ENCODE measurements at regions not wholly inside any gene's neighbourhood (a gene's known extent, or its start where the extent isn't known, plus 50 kb on each side); places are given as distances from the start of the nearest gene placed in this dataset.
"Not testable (repeated sequence)": the region's sequence is repeated elsewhere in the genome, so short reads cannot be mapped to it uniquely, and the experiment has no call there.

DNA sequence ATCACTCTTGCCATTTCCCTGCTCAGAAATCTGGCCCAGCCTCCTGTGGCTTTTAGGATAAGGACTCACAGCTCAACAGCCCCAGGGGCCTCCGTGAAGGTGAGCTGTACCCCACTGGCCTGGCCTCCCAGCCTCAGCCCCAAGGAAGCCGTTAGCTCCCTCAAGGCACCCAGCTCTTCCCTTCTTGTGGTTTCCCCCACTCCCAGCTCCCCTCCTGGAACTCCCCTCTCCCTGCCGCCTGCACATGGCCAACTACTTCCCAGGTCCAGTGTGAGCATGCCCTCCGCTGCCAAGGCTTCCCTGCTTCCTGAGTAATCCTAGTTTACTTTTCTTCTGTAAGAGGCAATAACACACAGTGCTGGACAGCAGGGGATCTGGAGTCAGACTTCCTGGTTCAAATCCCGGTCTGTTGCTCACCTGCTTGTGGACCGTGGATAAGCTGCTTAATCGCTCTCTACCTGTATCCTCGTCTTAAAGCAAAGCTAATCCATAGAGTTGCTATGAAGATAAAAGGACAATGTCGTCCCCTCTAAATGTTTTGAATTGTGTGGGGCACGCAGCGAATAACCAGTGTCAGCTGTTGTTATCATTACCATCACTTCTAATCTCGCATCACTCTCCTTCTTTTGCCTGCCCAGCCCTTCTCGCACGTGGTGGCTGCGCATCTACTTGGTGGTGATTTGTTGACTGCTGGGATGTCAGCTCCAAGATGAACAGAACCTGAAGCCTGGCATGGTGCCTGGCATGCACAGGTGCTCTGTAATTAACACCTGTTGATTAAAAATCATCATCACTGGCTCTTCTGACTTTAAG is 86.6 kb downstream of the C5orf15 start:
- DNase-seq, result no peak

DNA sequence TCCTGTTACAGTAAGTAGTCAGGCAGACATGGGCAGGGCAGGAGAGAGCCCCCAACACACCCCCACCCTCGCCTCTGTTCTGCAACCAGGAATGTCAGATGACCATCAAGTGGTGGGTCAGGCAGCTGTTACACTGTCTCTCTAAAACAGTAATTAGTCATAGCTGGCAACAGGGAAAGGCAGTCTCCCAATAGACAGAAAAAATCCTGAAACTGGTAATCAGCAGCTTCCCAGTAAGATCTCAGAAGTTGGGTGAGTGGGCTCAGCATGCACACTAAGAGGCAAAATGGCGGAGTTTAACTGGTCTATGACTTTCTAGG is 90.2 kb downstream of the C5orf15 start:
- DNase-seq, result no peak

DNA sequence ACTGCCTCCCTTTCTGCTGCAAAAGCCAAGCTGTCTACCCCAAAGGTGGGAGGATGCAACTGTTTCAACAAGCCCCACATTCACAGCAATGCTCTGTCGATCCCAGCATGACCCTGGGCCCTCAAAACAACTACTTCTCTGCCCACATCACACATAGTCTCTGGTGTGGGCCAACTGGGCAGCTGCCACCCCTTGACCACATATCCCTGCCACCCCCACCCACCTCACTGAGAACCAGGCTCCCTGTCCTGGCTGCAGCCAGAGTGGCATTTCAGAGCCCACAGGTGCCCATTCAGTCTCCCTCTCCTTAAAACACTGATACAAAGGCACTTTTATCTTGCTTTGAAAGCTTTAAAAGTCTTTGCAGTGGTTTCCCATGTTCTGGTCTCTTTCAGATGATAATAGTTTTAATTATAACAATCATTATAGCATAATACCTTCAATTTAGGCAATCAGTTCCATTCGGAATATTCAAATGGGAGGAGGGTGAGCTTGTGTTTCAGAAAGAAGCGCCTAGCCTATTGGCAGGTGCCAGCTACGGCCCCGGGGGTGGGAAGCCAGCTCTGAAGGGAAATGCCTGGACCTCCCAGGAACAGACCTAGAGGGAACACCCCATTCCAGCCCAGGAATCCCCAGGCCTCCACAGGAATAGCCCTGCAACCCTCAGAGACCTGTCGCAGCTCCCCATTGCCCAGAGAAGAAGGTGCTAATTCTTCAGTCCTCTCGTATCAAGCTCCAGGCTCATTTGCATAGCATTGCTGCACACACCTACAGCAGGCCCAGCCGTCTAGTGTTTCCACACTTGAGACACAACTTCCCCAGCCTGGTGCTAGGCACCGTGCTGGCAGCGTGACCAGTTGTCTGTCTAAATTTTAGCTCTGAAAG is 90.8 kb downstream of the C5orf15 start:
- DNase-seq, result no peak

DNA sequence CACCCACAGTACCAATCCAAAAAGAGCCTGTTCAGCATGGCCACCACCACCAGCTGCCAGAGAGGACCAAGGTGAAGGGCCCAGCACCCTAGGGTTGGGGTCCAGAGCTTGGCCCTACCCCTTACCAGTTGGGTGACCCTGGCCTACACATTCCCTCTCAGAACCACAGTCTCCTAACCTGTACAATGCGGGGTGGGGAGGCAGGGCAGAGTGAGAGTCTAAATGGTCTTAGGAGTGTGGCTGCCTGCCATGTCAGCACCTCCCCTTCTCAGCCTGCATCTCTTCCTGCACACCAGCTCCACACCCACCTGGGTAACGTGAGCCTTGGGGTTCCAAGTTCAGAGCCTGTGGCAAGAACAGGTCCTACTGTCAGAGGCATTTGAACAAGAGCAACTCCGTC is 92.2 kb downstream of the C5orf15 start:
- DNase-seq, result no peak

DNA sequence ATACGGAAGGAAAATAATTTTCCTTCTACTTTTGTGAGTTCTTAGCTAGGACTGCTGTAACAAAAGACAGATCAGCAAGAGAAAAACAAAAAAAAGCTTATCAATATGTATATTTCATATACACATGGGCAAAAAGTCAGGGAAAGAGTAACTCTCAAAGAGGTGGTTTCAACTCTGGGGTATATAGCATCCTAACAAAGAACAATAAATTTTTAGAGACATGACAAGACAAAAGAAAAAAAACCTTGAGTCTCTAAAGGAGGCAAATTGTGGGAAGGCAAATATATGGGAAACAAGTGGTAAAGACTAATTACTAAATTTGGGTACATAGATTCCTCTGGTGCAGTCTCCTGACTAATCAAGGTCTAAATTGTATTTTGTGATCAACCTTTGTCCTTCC is 93.2 kb downstream of the C5orf15 start:
- no peak for DNase-seq

DNA sequence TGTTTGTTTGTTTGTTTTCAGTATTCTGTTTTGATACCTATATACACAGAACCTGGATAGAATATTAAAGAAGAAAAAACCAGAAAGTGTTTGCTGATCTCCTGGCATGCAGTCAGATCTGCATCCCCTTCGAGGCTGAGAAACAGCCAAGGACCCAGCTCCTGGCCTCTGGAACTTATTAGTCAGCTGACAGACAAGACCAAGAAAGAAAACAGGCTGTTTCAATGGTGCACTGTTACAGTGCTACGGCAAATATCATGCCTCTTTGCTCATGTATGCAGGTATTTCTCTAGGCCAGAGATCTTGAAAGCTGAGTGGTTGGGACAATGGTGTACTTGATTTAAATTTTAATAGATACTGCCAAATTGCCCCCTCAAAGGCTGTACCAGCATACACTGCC is 95.0 kb downstream of the C5orf15 start:
- DNase-seq, result no peak

DNA sequence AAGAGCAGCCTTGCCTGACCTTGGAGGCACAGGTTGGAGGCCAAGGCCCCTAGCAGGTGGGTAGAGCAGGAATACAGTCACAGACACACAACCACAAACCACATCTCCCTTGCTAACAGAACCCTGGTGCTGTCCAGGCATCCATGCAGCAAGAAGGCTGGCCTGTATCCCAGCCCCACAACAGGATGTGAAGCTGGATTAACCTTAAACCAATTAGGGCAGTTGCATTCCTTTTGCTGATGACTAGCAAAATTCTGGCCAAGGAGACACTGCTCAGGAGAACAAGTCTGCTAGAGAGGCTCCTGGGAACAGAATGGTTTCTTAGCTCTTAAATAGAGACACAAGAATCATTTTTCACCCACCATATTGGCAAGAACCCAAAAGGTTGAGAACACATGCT is 97.8 kb downstream of the C5orf15 start:
- DNase-seq, result no peak

DNA sequence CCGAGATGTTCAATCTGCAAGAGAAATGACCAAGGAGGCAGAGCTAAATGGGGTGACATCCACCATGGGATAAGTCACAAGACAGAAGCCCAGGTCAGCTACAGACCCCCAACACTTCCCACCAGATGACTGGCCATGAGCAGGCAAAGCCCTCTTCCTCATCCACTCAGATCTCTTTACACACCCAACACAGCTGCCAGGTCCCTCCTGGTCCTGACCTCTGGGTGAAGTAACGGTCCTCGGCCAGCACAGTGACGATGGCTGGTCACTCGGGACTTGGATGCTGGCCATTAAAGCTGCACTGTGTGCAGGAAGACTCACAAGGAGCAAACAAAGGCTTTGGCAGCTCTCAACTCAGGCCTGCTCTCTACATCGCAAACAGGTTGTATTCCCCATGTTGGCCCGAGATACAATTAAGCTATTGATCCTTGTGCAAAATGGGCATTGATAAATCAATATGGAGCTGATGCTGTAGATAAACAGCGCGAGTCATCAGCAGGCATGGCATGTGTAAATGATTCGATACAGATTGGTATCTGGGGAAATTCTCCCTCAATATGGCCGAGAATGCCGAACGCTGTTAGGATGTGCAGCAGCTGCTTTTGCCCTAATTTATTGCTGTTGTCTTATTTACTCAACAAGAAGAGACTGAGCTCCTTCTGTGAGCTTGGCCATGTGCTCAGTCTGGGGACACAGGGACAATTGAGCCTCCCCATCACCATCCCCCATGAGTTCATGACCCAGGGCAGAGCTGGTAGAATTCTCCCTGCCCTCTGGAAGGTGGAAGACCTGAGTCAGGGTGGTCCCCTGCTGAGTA is 98.7 kb downstream of the C5orf15 start:
- DNase-seq, result no peak

DNA sequence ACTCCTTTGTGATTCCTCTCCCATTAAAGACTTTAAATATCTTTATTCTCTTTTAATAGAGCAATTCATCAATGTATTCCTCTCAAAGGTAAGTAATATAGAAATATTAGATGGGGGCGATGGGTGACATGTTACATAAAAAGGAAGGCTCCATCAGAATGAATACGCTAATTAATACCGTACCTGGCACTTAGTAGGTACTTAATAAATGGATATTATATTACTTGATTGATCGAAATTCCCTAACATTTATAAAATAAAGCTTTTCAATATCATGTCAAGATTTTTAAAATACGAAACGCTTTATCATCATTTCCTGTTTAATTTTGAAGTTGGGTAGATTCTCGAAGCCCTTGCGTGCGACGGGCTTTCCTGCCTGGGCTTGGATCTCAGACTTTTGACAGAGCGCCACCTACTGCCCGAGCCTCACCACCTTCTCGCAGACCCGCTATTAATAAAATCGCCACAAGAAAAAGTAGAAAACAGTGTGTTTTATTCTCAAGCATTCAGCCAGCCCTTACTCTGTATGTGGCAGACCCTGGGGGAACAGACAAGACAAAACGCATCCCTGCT is 99.4 kb downstream of the C5orf15 start:
- DNase-seq, result peak; percentile 83

DNA sequence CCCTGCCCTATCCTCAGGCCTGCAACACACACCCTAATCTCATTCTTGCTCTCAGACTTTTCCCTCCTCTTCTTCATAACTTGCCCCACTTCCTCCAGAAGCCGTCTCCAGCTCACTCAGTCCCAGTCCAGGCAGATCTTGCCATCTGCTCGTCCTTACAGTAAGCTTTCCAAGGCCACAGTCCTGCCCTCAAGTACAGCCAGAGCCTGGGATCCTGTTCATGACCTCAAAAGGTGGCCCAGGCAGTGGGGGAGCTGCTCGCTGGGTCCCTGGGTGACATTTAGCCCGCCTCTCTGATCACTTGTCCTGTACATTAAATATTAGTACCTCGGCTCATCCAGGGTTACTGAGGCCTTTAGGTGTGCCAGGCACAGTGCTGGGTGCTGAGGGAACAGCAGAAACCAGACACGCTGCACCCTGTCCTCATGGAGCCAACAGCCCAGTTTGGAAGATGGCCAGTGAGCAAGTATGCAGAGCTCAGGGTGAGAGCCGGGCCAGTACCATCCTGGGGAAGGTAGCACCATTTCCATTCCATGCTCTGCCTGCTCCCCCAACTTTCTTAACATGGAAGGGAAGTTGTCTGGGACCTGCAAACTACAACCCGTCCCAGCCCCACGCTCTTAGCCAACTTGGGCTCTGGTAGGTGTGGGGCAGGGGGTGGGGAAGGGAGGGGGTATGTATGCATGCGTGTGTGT is 100.4 kb downstream of the C5orf15 start:
- no peak for DNase-seq

DNA sequence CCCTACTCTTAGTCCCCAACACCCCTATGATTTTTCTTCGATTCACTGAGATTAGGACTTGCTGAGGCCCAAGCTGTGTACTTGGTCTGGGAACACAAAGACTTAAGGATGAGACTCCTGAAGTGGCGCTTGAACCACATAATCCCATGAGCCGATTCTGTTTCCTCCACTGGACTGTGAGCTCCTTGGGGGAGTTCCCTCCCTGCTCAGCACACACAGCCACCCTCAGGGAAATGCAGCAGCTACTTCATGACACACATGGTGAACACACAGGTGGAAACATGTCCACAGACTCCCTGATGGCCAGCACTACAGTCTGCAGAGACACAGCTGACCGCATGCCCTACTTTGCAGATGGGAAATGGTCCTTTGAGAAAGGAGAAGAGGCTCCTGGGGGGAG is 101.1 kb downstream of the C5orf15 start:
- DNase-seq, result no peak

DNA sequence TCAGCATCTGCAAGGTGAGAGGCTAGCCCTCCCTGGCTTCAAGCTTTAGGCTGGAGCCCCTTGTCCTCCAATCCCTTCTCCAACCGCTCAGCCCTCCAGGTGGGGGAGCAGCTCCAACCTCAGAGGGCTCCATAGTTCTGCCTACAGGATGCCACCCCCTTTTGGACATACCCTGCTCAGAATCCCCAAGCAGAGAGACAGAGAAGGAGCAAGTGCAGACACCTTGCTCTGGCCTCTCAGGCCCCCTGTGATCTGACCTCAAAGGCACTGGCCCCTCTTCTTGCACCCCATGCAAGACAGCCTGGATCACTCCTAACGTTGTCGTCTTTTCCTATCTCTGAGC is 101.6 kb downstream of the C5orf15 start:
- no peak for DNase-seq

DNA sequence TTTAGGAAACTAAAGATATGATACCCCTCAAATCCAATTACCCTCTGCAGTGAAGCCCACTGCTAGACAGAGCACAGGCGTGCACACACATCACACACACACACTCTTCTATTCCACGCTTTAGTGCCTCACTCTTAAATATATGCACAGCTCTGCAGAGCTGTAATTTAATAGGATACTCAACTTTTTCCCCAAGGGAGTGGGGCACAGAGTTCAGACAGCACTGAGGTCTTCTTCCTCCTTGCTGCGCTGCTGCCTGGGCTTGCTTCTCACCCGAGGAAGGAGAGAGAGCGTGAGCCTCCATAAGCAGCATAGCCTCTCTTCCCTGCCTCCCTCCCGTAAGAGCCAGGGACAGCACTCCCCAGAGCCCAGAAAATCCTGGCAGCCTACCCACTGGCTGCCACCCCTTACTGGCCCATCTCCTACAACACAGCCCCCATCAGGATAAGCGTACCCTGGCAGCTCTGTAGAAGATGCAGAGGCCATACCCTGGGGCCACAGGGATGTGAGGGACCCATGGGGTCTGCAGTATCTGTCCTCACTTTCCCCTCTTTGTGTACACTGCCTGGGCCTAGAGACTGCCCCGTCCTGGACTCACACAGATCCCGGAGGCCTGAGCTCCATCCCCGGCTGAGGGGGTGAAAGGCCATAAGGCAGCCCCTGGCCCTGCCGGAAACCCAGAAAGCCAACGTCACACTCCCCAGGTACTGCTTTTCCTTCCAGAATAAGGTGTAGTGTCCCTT is 102.1 kb downstream of the C5orf15 start:
- no peak for DNase-seq

DNA sequence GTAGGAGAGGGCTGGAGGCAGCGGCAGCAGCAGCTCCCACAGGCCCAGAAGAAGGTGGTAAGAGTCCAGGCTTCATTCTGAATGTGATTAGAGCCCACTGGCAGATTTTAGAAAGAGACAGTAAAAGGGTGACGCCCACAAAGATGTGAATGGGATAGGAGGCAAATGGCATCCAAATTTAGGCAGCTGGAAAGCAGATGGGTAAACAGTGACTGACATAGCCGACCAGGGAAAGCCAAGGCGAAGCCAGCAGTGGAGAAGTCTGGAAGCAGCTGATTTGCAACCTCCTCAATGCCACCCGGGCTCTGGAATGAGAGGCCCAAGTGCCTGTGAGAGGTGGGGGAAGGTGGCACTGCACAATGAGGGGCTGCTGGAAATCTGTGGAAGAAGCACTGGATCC is 103.3 kb downstream of the C5orf15 start:
- DNase-seq, result no peak

DNA sequence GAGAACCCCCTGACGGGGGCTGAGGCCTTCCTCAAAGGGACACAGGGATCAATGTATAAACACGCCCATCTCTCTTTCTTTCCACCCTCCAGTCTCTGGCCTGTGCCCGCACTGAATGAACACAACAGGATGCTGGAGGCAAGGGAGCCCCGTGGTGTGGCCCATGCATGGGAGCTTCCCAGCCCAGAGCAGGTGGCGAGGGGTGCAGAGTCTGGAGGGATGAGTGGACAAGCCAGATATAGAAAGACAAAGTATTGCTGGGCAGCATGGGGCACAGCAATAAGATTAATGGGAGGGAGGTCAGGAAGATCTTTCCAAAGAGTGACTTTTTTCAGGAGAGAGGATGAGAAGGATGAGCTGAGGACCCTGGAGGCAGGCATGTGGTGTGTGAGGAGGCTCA is 103.7 kb downstream of the C5orf15 start:
- DNase-seq, result no peak

DNA sequence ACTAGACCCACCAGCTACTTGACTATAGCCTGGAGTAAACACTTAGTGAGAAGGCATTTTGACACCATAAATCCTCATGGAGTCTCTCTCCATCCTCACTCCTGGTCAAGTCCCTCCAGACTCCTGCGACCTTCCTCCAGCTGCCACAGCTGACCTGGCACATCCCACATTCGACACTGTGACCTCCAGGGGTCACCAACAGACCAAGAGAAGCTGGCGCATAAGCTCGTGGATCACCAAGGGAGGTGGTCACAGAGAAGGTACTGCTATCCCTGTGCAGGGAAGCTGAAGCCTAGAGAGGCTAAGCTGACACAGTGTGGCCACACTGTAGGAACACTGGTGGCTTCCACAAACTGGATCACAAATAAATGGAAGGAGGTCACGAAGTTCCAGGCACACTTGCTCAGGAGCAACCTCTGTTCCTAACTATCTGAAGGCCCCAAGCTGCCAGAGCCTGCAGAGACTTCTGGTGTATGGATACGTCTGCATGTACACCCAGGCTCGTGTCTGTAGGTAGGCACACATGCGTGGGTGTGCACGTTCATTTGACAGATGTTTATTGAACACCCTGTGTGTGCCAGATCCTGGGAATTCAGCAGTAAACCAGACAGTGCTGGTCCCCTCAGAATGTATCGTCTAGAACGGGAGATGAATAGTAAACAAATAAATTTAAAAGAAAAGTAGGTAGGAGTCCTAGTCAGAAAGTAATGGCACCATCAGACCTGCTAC is 104.4 kb downstream of the C5orf15 start:
- DNase-seq, result no peak

DNA sequence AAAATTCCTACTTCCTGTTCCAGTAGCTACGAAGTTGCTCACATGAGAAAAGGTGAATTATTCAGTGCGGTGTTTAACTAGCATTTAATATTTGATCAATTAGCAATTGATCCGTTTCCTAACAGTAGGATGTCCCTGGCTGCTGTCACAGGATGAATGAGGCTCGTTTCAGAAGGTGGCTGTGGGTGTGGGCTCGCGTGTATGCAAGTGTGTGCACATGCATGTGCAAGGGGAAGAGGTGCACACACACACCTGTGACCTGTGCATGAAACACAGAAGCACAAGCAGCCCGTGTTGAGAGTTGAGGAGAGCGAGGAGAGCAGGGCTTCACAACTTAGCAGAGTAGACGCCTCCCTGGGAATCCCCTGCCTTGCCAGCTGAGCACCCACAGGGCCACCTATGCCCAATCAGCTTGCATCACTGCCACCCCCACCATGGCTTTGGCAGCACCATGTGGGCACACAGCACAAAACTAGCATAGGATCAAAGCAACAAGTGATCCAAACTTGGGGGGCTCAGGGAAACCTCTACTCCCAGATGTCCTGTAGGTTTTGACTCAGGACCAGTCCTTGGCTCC is 107.2 kb downstream of the C5orf15 start:
- DNase-seq, result no peak

DNA sequence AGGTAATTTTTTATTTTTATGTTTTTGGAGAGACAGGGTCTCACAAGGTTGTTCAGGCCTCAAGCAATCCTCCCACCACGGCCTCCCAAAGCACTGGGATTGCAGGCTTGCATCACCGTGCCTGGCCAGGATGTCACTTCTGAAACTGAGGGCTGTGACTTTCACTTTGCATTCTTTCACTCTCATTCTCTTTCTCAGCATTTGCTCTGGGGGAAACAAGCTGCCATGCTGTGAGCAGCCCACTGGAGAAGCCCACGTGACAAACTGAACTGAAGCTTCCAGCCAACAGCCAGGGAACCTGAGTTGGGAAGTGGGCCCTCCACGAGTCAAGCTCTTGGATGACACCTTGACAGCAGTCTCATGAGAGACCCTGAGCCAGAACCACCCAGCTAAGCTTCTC is 109.4 kb downstream of the C5orf15 start:
- DNase-seq, result no peak

DNA sequence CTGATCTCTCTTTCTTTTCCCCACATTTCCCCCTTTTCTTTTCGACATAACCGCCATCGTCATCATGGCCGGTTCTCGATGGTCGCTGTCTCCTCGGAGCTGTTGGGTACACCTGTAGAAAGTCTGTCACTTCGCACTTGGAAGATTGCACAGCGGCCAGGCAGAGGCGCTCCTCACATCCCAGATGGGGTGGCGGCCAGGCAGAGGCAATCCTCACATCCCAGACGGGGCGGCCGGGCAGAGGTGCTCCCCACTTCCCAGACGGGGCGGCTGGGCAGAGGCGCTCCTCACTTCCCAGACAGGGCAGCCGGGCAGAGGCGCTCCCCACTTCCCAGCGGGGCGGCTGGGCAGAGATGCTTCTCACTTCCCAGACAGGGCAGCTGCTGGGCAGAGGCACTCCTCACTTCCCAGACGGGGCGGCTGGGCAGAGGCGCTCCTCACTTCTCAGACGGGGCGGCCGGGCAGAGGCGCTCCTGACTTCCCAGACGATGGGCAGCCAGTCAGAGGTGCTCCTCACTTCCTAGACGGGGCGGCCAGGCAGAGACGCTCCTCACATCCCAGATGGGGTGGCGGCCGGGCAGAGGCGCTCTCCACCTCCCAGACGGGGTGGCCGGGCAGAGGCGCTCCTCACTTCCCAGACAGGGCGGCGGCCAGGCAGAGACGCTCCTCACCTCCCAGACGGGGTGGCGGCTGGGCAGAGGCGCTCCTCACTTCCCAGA is 110.7 kb downstream of the C5orf15 start:
- DNase-seq, result not testable (repeated sequence)

DNA sequence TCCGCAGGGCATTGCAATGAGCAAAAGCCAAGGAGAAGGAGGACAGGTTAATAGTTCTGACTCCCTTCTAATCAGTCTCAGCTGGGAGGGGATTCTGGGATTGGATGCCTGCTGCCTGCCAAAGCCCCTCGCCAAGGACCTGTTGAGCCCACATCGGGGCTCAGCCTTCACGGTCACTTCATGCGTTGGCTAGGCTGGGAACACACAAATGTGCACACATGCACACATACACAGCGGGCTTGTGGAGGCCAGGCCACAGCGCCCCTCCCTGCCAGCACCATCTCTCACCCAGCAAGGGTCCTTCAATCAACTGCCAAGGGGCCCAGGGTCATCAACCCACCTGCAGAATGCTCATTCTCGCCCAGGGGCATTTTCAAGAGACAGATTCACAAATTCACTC is 113.9 kb downstream of the C5orf15 start:
- no peak for DNase-seq

All from suppressor macrophage treated with lipopolysaccharide for 4 hours (primary cell).